ENCODE measurements at regions not wholly inside any gene's neighbourhood (a gene's known extent, or its start where the extent isn't known, plus 50 kb on each side); places are given as distances from the start of the nearest gene placed in this dataset.
A peak's percentile ranks its signal among the peaks of the same experiment; 100 is the strongest.

DNA sequence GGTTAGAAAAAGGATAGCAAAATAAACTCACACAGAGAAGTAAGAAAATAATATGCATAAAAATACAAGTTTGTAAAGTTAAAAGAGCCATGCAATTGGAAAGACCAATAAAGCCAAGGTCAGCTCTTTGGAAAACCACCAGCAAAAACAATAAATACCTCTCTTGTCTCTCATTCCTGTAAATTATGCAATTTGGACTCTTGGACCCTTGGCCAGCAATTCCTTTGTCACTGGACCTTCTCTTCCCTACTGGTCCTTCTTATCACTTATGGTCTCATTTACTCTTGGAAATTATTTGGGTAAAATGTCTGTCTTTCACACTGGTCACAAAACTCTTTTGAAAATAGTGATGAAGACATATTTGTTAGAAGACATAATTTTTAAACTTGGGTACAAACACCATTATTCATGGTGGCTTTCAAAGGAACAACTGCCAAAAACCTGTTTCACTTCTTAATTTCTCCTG is 379.5 kb downstream of the TMEM232 start:
- no peaks in the 10 kb centered on the region for H4K20me1 ChIP-seq (ENCODE audit: insufficient read depth, poor library complexity, severe bottlenecking)
- no peak overlapping the region for H2AFZ ChIP-seq
- no peak overlapping the region for H3K4me3 ChIP-seq
- H3K36me3 ChIP-seq (replicated peaks; ENCODE audit: insufficient read depth, low read depth), result no peaks in the 10 kb centered on the region
- TF ChIP-seq CTCF (IDR thresholded peaks at IDR 0.05; ENCODE audit: poor library complexity) (no peak), EZH2phosphoT487 (IDR thresholded peaks at IDR 0.05; ENCODE audit: low read depth, severe bottlenecking, unreplicated experiment) (no peak), EZH2 (IDR thresholded peaks at IDR 0.05; ENCODE audit: borderline replicate concordance) (no peak)
- H3K27ac ChIP-seq, result peak overlapping the region; percentile 36
- peak overlapping the region; percentile 36 for H3K4me2 ChIP-seq
- no peaks in the 10 kb centered on the region for H3K9me2 ChIP-seq (replicated peaks; ENCODE audit: insufficient read depth)
- no peaks in the 10 kb centered on the region for H3K9me3 ChIP-seq (ENCODE audit: low read depth)
- H3K79me2 ChIP-seq, result no peaks in the 10 kb centered on the region
- DNase-seq (ENCODE audit: low spot score), result peak; percentile 66
- no peaks in the 10 kb centered on the region for H3K27me3 ChIP-seq
- peaks cover 20% of the 10 kb centered on the region for H3K4me1 ChIP-seq (ENCODE audit: insufficient read depth)

DNA sequence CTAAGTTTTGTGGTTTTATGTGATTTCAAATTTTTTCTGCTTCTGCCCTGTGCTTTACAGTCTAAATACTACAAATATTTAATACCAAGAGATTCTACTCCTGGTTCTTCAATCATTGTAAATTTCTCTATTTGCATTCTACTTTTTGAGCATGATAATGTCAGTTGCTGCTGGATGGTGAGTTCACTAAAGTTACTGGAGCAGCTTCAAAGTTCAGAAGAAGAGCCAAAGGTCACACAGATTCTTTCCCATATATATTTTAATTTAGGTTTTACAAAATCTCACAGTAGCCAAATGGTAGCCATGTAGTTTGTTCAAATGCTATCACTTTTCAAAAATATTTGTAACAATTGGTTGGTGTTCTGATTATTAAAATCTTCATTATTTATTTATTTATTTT is 378.7 kb downstream of the TMEM232 start:
- Histone ChIP-seq H3K79me2 (no peaks in the 10 kb centered on the region), H2AFZ (no peak overlapping the region), H3K27ac (peak overlapping the region; percentile 14), H4K20me1 (ENCODE audit: insufficient read depth, poor library complexity, severe bottlenecking) (no peaks in the 10 kb centered on the region), H3K9me2 (replicated peaks; ENCODE audit: insufficient read depth) (no peaks in the 10 kb centered on the region), H3K4me2 (peak overlapping the region; percentile 16), H3K27me3 (no peaks in the 10 kb centered on the region), H3K4me1 (ENCODE audit: insufficient read depth) (peaks cover 16% of the 10 kb centered on the region), H3K36me3 (replicated peaks; ENCODE audit: insufficient read depth, low read depth) (no peaks in the 10 kb centered on the region), H3K9me3 (ENCODE audit: low read depth) (no peaks in the 10 kb centered on the region), H3K4me3 (no peak overlapping the region)
- no peak for DNase-seq (ENCODE audit: low spot score)
- TF ChIP-seq EZH2phosphoT487 (IDR thresholded peaks at IDR 0.05; ENCODE audit: low read depth, severe bottlenecking, unreplicated experiment) (no peak), CTCF (IDR thresholded peaks at IDR 0.05; ENCODE audit: poor library complexity) (no peak), EZH2 (IDR thresholded peaks at IDR 0.05; ENCODE audit: borderline replicate concordance) (no peak)

GRCh38 chr5:110351430-110351829 is 375.0 kb downstream of the TMEM232 start:
- Histone ChIP-seq H3K27me3 (no peaks in the 10 kb centered on the region), H3K9me3 (ENCODE audit: low read depth) (no peaks in the 10 kb centered on the region), H3K79me2 (no peaks in the 10 kb centered on the region), H3K27ac (no peak overlapping the region), H3K36me3 (replicated peaks; ENCODE audit: insufficient read depth, low read depth) (no peaks in the 10 kb centered on the region), H4K20me1 (ENCODE audit: insufficient read depth, poor library complexity, severe bottlenecking) (no peaks in the 10 kb centered on the region), H3K4me2 (no peak overlapping the region), H2AFZ (no peak overlapping the region), H3K4me1 (ENCODE audit: insufficient read depth) (peaks cover 8% of the 10 kb centered on the region), H3K4me3 (no peak overlapping the region), H3K9me2 (replicated peaks; ENCODE audit: insufficient read depth) (no peaks in the 10 kb centered on the region)
- no peak for TF ChIP-seq EZH2phosphoT487 (IDR thresholded peaks at IDR 0.05; ENCODE audit: low read depth, severe bottlenecking, unreplicated experiment)
- TF ChIP-seq EZH2 (IDR thresholded peaks at IDR 0.05; ENCODE audit: borderline replicate concordance), result no peak
- TF ChIP-seq CTCF (IDR thresholded peaks at IDR 0.05; ENCODE audit: poor library complexity), result no peak
- no peak for DNase-seq (ENCODE audit: low spot score)

- H2AFZ ChIP-seq, result no peak overlapping the region
- TF ChIP-seq EZH2phosphoT487 (IDR thresholded peaks at IDR 0.05; ENCODE audit: low read depth, severe bottlenecking, unreplicated experiment) (no peak), EZH2 (IDR thresholded peaks at IDR 0.05; ENCODE audit: borderline replicate concordance) (no peak), CTCF (IDR thresholded peaks at IDR 0.05; ENCODE audit: poor library complexity) (no peak)
- H3K4me1 ChIP-seq (ENCODE audit: insufficient read depth), result no peaks in the 10 kb centered on the region
Measured at GRCh38 chr5:110354311-110354710, 372.2 kb downstream of the TMEM232 start.

More at GRCh38 chr5:110354311-110354710, 372.2 kb downstream of the TMEM232 start:
- no peaks in the 10 kb centered on the region for H3K27me3 ChIP-seq
- H3K36me3 ChIP-seq (replicated peaks; ENCODE audit: insufficient read depth, low read depth), result no peaks in the 10 kb centered on the region
- no peaks in the 10 kb centered on the region for H3K79me2 ChIP-seq
- no peak for DNase-seq (ENCODE audit: low spot score)
- H3K9me3 ChIP-seq (ENCODE audit: low read depth), result no peaks in the 10 kb centered on the region
- H3K4me3 ChIP-seq, result no peak overlapping the region
- 89% methylated on average over 3 of the region's 3 CpGs for WGBS (ENCODE audit: low lambda C conversion rate, missing lambda C conversion rate)
- no peak overlapping the region for H3K4me2 ChIP-seq
- H3K27ac ChIP-seq, result no peak overlapping the region
- H3K9me2 ChIP-seq (replicated peaks; ENCODE audit: insufficient read depth), result no peaks in the 10 kb centered on the region
- no peaks in the 10 kb centered on the region for H4K20me1 ChIP-seq (ENCODE audit: insufficient read depth, poor library complexity, severe bottlenecking)

Measured in hepatocyte (in vitro differentiated cells).